ENCODE measurements at regions not wholly inside any gene's neighbourhood (a gene's known extent, or its start where the extent isn't known, plus 50 kb on each side); places are given as distances from the start of the nearest gene placed in this dataset.

GRCh38 chr9:87081503-87081902 lies 134.2 kb upstream of the GAS1 start:
- Mint-ChIP-seq H3K36me3 (ENCODE audit: low read depth, unreplicated experiment) (no peaks in the 10 kb centered on the region), H3K9me3 (ENCODE audit: unreplicated experiment) (no peaks in the 10 kb centered on the region), H3K4me3 (ENCODE audit: unreplicated experiment) (no peak overlapping the region), H3K4me1 (ENCODE audit: unreplicated experiment) (peaks cover 4% of the 10 kb centered on the region), H3K27ac (ENCODE audit: unreplicated experiment) (no peak overlapping the region), H3K27me3 (ENCODE audit: unreplicated experiment) (peaks cover 1% of the 10 kb centered on the region)
- DNase-seq (ENCODE audit: low spot score) = no peak
- TF ChIP-seq CTCF (IDR thresholded peaks at IDR 0.05; ENCODE audit: unreplicated experiment) = no peak

GRCh38 chr9:87083986-87084385 lies 136.7 kb upstream of the GAS1 start:
- Mint-ChIP-seq H3K27ac (ENCODE audit: unreplicated experiment) (no peak overlapping the region), H3K27me3 (ENCODE audit: unreplicated experiment) (peaks cover 1% of the 10 kb centered on the region), H3K4me3 (ENCODE audit: unreplicated experiment) (no peak overlapping the region)

GRCh38 chr9:87084407-87084806 lies 137.1 kb upstream of the GAS1 start:
- Mint-ChIP-seq H3K9me3 (ENCODE audit: unreplicated experiment) (no peaks in the 10 kb centered on the region), H3K4me3 (ENCODE audit: unreplicated experiment) (no peak overlapping the region), H3K27ac (ENCODE audit: unreplicated experiment) (no peak overlapping the region)

More at GRCh38 chr9:87083986-87084385, 136.7 kb upstream of the GAS1 start:
- no peaks in the 10 kb centered on the region for H3K9me3 Mint-ChIP-seq (ENCODE audit: unreplicated experiment)
- no peak for DNase-seq (ENCODE audit: low spot score)
- H3K4me1 Mint-ChIP-seq (ENCODE audit: unreplicated experiment) = peaks cover 4% of the 10 kb centered on the region
- no peak for TF ChIP-seq CTCF (IDR thresholded peaks at IDR 0.05; ENCODE audit: unreplicated experiment)
- no peaks in the 10 kb centered on the region for H3K36me3 Mint-ChIP-seq (ENCODE audit: low read depth, unreplicated experiment)

GRCh38 chr9:87085073-87085472 lies 137.8 kb upstream of the GAS1 start:
- Mint-ChIP-seq H3K27ac (ENCODE audit: unreplicated experiment) (no peak overlapping the region), H3K27me3 (ENCODE audit: unreplicated experiment) (peaks cover 1% of the 10 kb centered on the region), H3K4me1 (ENCODE audit: unreplicated experiment) (peaks cover 4% of the 10 kb centered on the region), H3K36me3 (ENCODE audit: low read depth, unreplicated experiment) (no peaks in the 10 kb centered on the region), H3K4me3 (ENCODE audit: unreplicated experiment) (no peak overlapping the region), H3K9me3 (ENCODE audit: unreplicated experiment) (no peaks in the 10 kb centered on the region)
- no peak for TF ChIP-seq CTCF (IDR thresholded peaks at IDR 0.05; ENCODE audit: unreplicated experiment)
- no peak for DNase-seq (ENCODE audit: low spot score)

More at GRCh38 chr9:87084407-87084806, 137.1 kb upstream of the GAS1 start:
- Mint-ChIP-seq H3K27me3 (ENCODE audit: unreplicated experiment) (peaks cover 1% of the 10 kb centered on the region), H3K36me3 (ENCODE audit: low read depth, unreplicated experiment) (no peaks in the 10 kb centered on the region), H3K4me1 (ENCODE audit: unreplicated experiment) (peaks cover 4% of the 10 kb centered on the region)
- no peak for TF ChIP-seq CTCF (IDR thresholded peaks at IDR 0.05; ENCODE audit: unreplicated experiment)
- no peak for DNase-seq (ENCODE audit: low spot score)

- no peak overlapping the region for H3K4me3 Mint-ChIP-seq (ENCODE audit: unreplicated experiment)
- DNase-seq (ENCODE audit: low spot score) = no peak
- H3K27me3 Mint-ChIP-seq (ENCODE audit: unreplicated experiment) = peaks cover 1% of the 10 kb centered on the region
- H3K9me3 Mint-ChIP-seq (ENCODE audit: unreplicated experiment) = no peaks in the 10 kb centered on the region
- peaks cover 3% of the 10 kb centered on the region for H3K4me1 Mint-ChIP-seq (ENCODE audit: unreplicated experiment)
- no peak overlapping the region for H3K27ac Mint-ChIP-seq (ENCODE audit: unreplicated experiment)
- no peak for TF ChIP-seq CTCF (IDR thresholded peaks at IDR 0.05; ENCODE audit: unreplicated experiment)
- H3K36me3 Mint-ChIP-seq (ENCODE audit: low read depth, unreplicated experiment) = no peaks in the 10 kb centered on the region
Observed at GRCh38 chr9:87085521-87085920, 138.2 kb upstream of the GAS1 start.
